ENCODE measurements at regions not wholly inside any gene's neighbourhood (a gene's known extent, or its start where the extent isn't known, plus 50 kb on each side); places are given as distances from the start of the nearest gene placed in this dataset.

DNA sequence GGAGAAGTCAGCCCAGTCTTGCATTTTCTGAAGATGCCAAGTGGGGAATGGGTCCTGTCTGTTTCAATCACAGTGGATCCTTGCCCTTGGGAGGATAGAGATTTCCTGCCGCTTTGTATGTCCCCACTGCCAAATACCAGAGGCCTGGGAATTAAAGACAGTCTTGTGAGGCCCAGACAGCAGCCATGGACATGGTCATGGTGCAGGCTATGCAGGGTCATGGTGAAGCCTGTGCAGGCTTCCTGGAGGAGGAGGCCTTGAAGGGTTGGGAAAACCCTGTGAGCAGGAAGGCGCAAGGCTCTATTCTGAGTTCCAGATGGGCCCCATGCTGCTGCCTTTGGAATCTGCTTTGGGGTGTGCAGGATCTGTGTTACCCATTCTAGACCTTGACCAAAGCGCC is 57.3 kb upstream of the PITX1 start:
- no peak overlapping the region for H3K4me2 ChIP-seq
- POLR2A ChIA-PET: no interaction called here
- DNase-seq: no peak
- H3F3A ChIP-seq (replicated peaks; ENCODE audit: insufficient read depth): no peaks in the 10 kb centered on the region
- CTCF ChIA-PET: interaction anchor here (0.7 to 1.0 kb wide), 2 partner anchors 19 to 80 kb away, joined by 3 read pairs; no protein-coding TSS in a partner anchor
- no peaks in the 10 kb centered on the region for H4K20me1 ChIP-seq (ENCODE audit: insufficient read depth)
- H3K4me3 ChIP-seq (ENCODE audit: low read depth in 2 of 2, low read length in 1 of 2): no peak overlapping the region
- H3K27ac ChIP-seq (ENCODE audit: low read depth in 2 of 2, low read length in 1 of 2): no peak overlapping the region
- no peak overlapping the region for H3K9ac ChIP-seq
- no peak overlapping the region for H2AFZ ChIP-seq (ENCODE audit: low read depth)
- H3K9me2 ChIP-seq: no peaks in the 10 kb centered on the region
- no peak for TF ChIP-seq NFIC (IDR thresholded peaks at IDR 0.05; ENCODE audit: borderline replicate concordance)
- TF ChIP-seq RXRA (IDR thresholded peaks at IDR 0.05; ENCODE audit: borderline replicate concordance, low read depth): no peak
- no peak for TF ChIP-seq FOXM1 (IDR thresholded peaks at IDR 0.05; ENCODE audit: low read depth)
- TF ChIP-seq, protein P1, sequence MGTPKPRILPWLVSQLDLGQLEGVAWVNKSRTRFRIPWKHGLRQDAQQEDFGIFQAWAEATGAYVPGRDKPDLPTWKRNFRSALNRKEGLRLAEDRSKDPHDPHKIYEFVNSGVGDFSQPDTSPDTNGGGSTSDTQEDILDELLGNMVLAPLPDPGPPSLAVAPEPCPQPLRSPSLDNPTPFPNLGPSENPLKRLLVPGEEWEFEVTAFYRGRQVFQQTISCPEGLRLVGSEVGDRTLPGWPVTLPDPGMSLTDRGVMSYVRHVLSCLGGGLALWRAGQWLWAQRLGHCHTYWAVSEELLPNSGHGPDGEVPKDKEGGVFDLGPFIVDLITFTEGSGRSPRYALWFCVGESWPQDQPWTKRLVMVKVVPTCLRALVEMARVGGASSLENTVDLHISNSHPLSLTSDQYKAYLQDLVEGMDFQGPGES (IDR thresholded peaks at IDR 0.05; ENCODE audit: low read depth, low read length): no peak
- TF ChIP-seq, protein P2, sequence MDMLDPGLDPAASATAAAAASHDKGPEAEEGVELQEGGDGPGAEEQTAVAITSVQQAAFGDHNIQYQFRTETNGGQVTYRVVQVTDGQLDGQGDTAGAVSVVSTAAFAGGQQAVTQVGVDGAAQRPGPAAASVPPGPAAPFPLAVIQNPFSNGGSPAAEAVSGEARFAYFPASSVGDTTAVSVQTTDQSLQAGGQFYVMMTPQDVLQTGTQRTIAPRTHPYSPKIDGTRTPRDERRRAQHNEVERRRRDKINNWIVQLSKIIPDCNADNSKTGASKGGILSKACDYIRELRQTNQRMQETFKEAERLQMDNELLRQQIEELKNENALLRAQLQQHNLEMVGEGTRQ (IDR thresholded peaks at IDR 0.05; ENCODE audit: borderline replicate concordance, low read depth, low read length): no peak
- TF ChIP-seq YY1 (IDR thresholded peaks at IDR 0.05; ENCODE audit: low read depth): no peak
- TF ChIP-seq SMC3 (IDR thresholded peaks at IDR 0.05; ENCODE audit: low read depth, low read length): no peak
- TF ChIP-seq SIN3A (IDR thresholded peaks at IDR 0.05; ENCODE audit: borderline replicate concordance, low read depth, low read length): no peak
- TF ChIP-seq EZH2phosphoT487 (IDR thresholded peaks at IDR 0.05; ENCODE audit: borderline replicate concordance, low read depth): no peak
- TF ChIP-seq FOSL2 (IDR thresholded peaks at IDR 0.05; ENCODE audit: borderline replicate concordance, low read depth): no peak
- no peak for TF ChIP-seq NRF1 (IDR thresholded peaks at IDR 0.05; ENCODE audit: low read depth, low read length)
- TF ChIP-seq CHD2 (IDR thresholded peaks at IDR 0.05; ENCODE audit: low read length, partially characterized antibody): no peak
- TF ChIP-seq, protein P3, sequence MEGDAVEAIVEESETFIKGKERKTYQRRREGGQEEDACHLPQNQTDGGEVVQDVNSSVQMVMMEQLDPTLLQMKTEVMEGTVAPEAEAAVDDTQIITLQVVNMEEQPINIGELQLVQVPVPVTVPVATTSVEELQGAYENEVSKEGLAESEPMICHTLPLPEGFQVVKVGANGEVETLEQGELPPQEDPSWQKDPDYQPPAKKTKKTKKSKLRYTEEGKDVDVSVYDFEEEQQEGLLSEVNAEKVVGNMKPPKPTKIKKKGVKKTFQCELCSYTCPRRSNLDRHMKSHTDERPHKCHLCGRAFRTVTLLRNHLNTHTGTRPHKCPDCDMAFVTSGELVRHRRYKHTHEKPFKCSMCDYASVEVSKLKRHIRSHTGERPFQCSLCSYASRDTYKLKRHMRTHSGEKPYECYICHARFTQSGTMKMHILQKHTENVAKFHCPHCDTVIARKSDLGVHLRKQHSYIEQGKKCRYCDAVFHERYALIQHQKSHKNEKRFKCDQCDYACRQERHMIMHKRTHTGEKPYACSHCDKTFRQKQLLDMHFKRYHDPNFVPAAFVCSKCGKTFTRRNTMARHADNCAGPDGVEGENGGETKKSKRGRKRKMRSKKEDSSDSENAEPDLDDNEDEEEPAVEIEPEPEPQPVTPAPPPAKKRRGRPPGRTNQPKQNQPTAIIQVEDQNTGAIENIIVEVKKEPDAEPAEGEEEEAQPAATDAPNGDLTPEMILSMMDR (IDR thresholded peaks at IDR 0.05): no peak
- 14% methylated on average over 1 of the region's 3 CpGs for WGBS (ENCODE audit: low lambda C conversion rate)
- H3K79me2 ChIP-seq (ENCODE audit: insufficient read depth): no peaks in the 10 kb centered on the region
- H3K27me3 ChIP-seq (ENCODE audit: insufficient read depth): no peaks in the 10 kb centered on the region; the same call in none of the 2 replicates
- no peaks in the 10 kb centered on the region for H3K9me3 ChIP-seq
- H3K4me1 ChIP-seq (ENCODE audit: control insufficient read depth in 1 of 2, insufficient read depth in 2 of 2, low read depth in 1 of 2, low read length in 1 of 2): no peaks in the 10 kb centered on the region
- no peaks in the 10 kb centered on the region for H3K36me3 ChIP-seq (replicated peaks in 1 of 2; ENCODE audit: control insufficient read depth in 1 of 2, insufficient read depth in 2 of 2, low read length in 1 of 2)

DNA sequence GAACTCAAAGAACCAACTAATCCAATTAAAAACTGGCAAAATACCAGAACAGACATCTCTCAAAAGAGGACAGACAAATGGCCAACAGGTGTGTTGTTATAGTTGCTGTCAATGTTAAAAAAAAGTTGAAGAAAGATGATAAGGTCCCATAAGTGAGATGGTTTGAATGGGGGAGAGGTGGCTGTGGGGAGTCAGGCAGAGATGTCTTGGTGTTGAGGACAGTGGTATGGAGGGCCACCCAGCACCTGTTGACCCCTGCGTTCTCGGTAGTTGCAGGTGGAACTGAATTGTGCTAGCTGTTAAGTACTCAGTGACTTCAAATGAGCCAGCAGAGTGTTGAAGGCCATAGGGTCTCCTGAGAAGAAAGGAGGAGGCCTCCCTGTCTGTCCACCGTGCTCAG is 55.9 kb upstream of the PITX1 start:
- no peaks in the 10 kb centered on the region for H3K9me2 ChIP-seq
- ChIA-PET POLR2A (no interaction called here), CTCF (interaction anchor here (0.6 kb wide), 1 partner anchor 49 kb away, joined by 3 read pairs; no protein-coding TSS in a partner anchor)
- no peaks in the 10 kb centered on the region for H3F3A ChIP-seq (replicated peaks; ENCODE audit: insufficient read depth)
- no peaks in the 10 kb centered on the region for H3K79me2 ChIP-seq (ENCODE audit: insufficient read depth)
- no peak overlapping the region for H3K27ac ChIP-seq (ENCODE audit: low read depth in 2 of 2, low read length in 1 of 2)
- no peaks in the 10 kb centered on the region for H3K36me3 ChIP-seq (replicated peaks in 1 of 2; ENCODE audit: control insufficient read depth in 1 of 2, insufficient read depth in 2 of 2, low read length in 1 of 2)
- H2AFZ ChIP-seq (ENCODE audit: low read depth): no peak overlapping the region
- no peaks in the 10 kb centered on the region for H3K4me1 ChIP-seq (ENCODE audit: control insufficient read depth in 1 of 2, insufficient read depth in 2 of 2, low read depth in 1 of 2, low read length in 1 of 2)
- no peak for DNase-seq
- no peak overlapping the region for H3K4me2 ChIP-seq
- H4K20me1 ChIP-seq (ENCODE audit: insufficient read depth): no peaks in the 10 kb centered on the region
- H3K9me3 ChIP-seq: no peaks in the 10 kb centered on the region
- H3K27me3 ChIP-seq (ENCODE audit: insufficient read depth): no peaks in the 10 kb centered on the region; the same call in 1 of the 2 replicates
- TF ChIP-seq, protein P4, sequence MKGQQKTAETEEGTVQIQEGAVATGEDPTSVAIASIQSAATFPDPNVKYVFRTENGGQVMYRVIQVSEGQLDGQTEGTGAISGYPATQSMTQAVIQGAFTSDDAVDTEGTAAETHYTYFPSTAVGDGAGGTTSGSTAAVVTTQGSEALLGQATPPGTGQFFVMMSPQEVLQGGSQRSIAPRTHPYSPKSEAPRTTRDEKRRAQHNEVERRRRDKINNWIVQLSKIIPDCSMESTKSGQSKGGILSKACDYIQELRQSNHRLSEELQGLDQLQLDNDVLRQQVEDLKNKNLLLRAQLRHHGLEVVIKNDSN (IDR thresholded peaks at IDR 0.05; ENCODE audit: borderline replicate concordance, low read depth): no peak
- TF ChIP-seq NRF1 (IDR thresholded peaks at IDR 0.05; ENCODE audit: low read depth, low read length): no peak
- TF ChIP-seq, protein P5, sequence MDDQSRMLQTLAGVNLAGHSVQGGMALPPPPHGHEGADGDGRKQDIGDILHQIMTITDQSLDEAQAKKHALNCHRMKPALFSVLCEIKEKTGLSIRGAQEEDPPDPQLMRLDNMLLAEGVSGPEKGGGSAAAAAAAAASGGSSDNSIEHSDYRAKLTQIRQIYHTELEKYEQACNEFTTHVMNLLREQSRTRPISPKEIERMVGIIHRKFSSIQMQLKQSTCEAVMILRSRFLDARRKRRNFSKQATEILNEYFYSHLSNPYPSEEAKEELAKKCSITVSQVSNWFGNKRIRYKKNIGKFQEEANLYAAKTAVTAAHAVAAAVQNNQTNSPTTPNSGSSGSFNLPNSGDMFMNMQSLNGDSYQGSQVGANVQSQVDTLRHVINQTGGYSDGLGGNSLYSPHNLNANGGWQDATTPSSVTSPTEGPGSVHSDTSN (IDR thresholded peaks at IDR 0.05): no peak
- no peak for TF ChIP-seq EZH2phosphoT487 (IDR thresholded peaks at IDR 0.05; ENCODE audit: borderline replicate concordance, low read depth)
- WGBS (ENCODE audit: low lambda C conversion rate): 50% methylated on average over 3 of the region's 3 CpGs
- H3K9ac ChIP-seq: no peak overlapping the region
- no peak overlapping the region for H3K4me3 ChIP-seq (ENCODE audit: low read depth in 2 of 2, low read length in 1 of 2)
